HG03558 (cell line): ENCODE measurements at regions not wholly inside any gene's neighbourhood (a gene's known extent, or its start where the extent isn't known, plus 50 kb on each side); places are given as distances from the start of the nearest gene placed in this dataset.
"Not testable (repeated sequence)": the region's sequence is repeated elsewhere in the genome, so short reads cannot be mapped to it uniquely, and the experiment has no call there.

Source experiments
- ATAC-seq: cut with Tn5 transposase; IDR thresholded peaks from one replicate; pipeline ENCODE4 v1.9.1; 2021; ENCODE audit warnings: moderate number of reproducible peaks; ENCODE audit not compliant: unreplicated experiment; ENCODE audit errors: extremely low read depth

- ATAC-seq, result not testable (repeated sequence)
These were observed 184.5 kb upstream of the ARPP21 start for GRCh38 chr3:35454819-35455218.

- ATAC-seq, result no peak
These were observed 165.4 kb upstream of the ARPP21 start for GRCh38 chr3:35473956-35474355.

- ATAC-seq, result not testable (repeated sequence)
These were observed 156.8 kb upstream of the ARPP21 start for GRCh38 chr3:35482566-35482965.

GRCh38 chr3:35483131-35483530, 156.2 kb upstream of the ARPP21 start:
- ATAC-seq, result no peak

GRCh38 chr3:35484929-35485530, 154.3 kb upstream of the ARPP21 start:
- ATAC-seq, result no peak

- no peak for ATAC-seq
These were observed 153.0 kb upstream of the ARPP21 start for GRCh38 chr3:35486295-35486694.

- no peak for ATAC-seq
These were observed 151.9 kb upstream of the ARPP21 start for GRCh38 chr3:35487376-35487775.

- no peak for ATAC-seq
These were observed 150.8 kb upstream of the ARPP21 start for GRCh38 chr3:35488526-35488925.

- no peak for ATAC-seq
These were observed 146.5 kb upstream of the ARPP21 start for GRCh38 chr3:35492841-35493240.

- no peak for ATAC-seq
These were observed 140.7 kb upstream of the ARPP21 start for GRCh38 chr3:35498506-35499210.

GRCh38 chr3:35500641-35501350, 138.5 kb upstream of the ARPP21 start:
- no peak for ATAC-seq

- no peak for ATAC-seq
These were observed 136.6 kb upstream of the ARPP21 start for GRCh38 chr3:35502699-35503098.

GRCh38 chr3:35505181-35505580, 134.1 kb upstream of the ARPP21 start:
- no peak for ATAC-seq

- ATAC-seq, result no peak
These were observed 133.6 kb upstream of the ARPP21 start for GRCh38 chr3:35505772-35506171.

GRCh38 chr3:35519936-35520335, 119.4 kb upstream of the ARPP21 start:
- no peak for ATAC-seq

- no peak for ATAC-seq
These were observed 118.1 kb upstream of the ARPP21 start for GRCh38 chr3:35521196-35521595.

GRCh38 chr3:35522450-35522849, 116.9 kb upstream of the ARPP21 start:
- no peak for ATAC-seq

- no peak for ATAC-seq
These were observed 116.3 kb upstream of the ARPP21 start for GRCh38 chr3:35523074-35523473.

- no peak for ATAC-seq
These were observed 115.5 kb upstream of the ARPP21 start for GRCh38 chr3:35523838-35524237.

GRCh38 chr3:35524856-35525255, 114.5 kb upstream of the ARPP21 start:
- ATAC-seq, result no peak

- ATAC-seq, result no peak
These were observed 110.6 kb upstream of the ARPP21 start for GRCh38 chr3:35528728-35529127.
